ENCODE measurements at regions not wholly inside any gene's neighbourhood (a gene's known extent, or its start where the extent isn't known, plus 50 kb on each side); places are given as distances from the start of the nearest gene placed in this dataset.

DNA sequence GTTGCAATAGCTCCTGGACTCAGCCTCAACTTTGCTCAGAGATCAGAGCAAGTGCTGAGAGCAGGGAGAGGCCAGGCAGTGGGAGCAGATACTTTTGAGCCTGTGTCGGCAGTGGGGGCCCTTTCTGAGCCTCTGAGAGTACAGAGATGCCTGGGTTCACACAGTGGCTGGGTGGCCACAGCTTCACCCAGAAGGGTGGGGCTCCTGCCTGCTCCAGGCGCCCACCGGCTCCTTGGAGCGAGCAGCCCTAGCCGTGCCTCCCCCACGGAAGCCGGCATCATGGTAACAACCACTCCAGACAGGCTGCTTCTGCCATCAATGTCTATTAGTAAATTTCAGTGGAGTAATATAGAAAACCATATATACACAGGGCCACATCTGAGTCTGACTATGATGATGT, 619.2 kb upstream of the SETBP1 start:
- no peaks in the 10 kb centered on the region for H3K79me2 ChIP-seq
- H3K36me3 ChIP-seq (ENCODE audit: control insufficient read depth, insufficient read depth, low read length) = no peaks in the 10 kb centered on the region
- no peaks in the 10 kb centered on the region for H3K27me3 ChIP-seq (ENCODE audit: control insufficient read depth, insufficient read depth, low read length)
- no peaks in the 10 kb centered on the region for H3K4me1 ChIP-seq
- H3K4me3 ChIP-seq (ENCODE audit: low read depth, low read length) = no peak overlapping the region
- no peak overlapping the region for H3K27ac ChIP-seq
- H3K9me3 ChIP-seq (ENCODE audit: control insufficient read depth, low read length) = no peaks in the 10 kb centered on the region
- TF ChIP-seq, protein P1, sequence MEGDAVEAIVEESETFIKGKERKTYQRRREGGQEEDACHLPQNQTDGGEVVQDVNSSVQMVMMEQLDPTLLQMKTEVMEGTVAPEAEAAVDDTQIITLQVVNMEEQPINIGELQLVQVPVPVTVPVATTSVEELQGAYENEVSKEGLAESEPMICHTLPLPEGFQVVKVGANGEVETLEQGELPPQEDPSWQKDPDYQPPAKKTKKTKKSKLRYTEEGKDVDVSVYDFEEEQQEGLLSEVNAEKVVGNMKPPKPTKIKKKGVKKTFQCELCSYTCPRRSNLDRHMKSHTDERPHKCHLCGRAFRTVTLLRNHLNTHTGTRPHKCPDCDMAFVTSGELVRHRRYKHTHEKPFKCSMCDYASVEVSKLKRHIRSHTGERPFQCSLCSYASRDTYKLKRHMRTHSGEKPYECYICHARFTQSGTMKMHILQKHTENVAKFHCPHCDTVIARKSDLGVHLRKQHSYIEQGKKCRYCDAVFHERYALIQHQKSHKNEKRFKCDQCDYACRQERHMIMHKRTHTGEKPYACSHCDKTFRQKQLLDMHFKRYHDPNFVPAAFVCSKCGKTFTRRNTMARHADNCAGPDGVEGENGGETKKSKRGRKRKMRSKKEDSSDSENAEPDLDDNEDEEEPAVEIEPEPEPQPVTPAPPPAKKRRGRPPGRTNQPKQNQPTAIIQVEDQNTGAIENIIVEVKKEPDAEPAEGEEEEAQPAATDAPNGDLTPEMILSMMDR (IDR thresholded peaks at IDR 0.05) = no peak
- no peak overlapping the region for H3K9ac ChIP-seq
- no peak overlapping the region for H2AFZ ChIP-seq
- H3K4me2 ChIP-seq (ENCODE audit: low read length) = no peak overlapping the region

- no peaks in the 10 kb centered on the region for H3K79me2 ChIP-seq
- TF ChIP-seq, protein P1 (IDR thresholded peaks at IDR 0.05) = no peak
- no peaks in the 10 kb centered on the region for H3K36me3 ChIP-seq (ENCODE audit: control insufficient read depth, insufficient read depth, low read length)
- H3K4me2 ChIP-seq (ENCODE audit: low read length) = no peak overlapping the region
- H3K9me3 ChIP-seq (ENCODE audit: control insufficient read depth, low read length) = no peaks in the 10 kb centered on the region
- no peak overlapping the region for H3K4me3 ChIP-seq (ENCODE audit: low read depth, low read length)
- no peak overlapping the region for H3K27ac ChIP-seq
- no peaks in the 10 kb centered on the region for H3K4me1 ChIP-seq
- no peak overlapping the region for H3K9ac ChIP-seq
- H3K27me3 ChIP-seq (ENCODE audit: control insufficient read depth, insufficient read depth, low read length) = no peaks in the 10 kb centered on the region
- H2AFZ ChIP-seq = no peak overlapping the region
Observed at GRCh38 chr18:44062345-44062744, 618.3 kb upstream of the SETBP1 start.

DNA sequence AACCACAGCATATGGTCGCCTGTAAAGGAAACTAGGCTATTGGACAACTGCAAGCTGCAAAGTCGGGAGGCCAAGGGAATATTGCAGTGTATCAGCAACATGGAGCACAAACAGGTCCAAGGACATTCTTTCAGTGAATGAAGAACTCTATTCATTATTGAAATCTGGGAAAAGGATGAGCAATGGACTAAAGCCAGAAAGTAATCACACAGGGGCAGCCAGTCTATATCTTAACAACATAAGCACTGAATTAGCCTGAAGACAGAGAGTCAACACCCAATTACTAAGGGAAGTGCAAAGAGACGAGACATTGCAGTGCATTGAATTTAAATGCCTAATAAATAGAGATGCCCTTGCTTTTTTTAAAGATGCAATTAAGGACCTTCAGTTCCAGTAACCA, 615.5 kb upstream of the SETBP1 start:
- no peaks in the 10 kb centered on the region for H3K36me3 ChIP-seq (ENCODE audit: control insufficient read depth, insufficient read depth, low read length)
- H3K9ac ChIP-seq = no peak overlapping the region
- no peaks in the 10 kb centered on the region for H3K79me2 ChIP-seq
- H3K27me3 ChIP-seq (ENCODE audit: control insufficient read depth, insufficient read depth, low read length) = no peaks in the 10 kb centered on the region
- H3K4me3 ChIP-seq (ENCODE audit: low read depth, low read length) = no peak overlapping the region
- H3K4me2 ChIP-seq (ENCODE audit: low read length) = no peak overlapping the region
- H3K27ac ChIP-seq = no peak overlapping the region
- no peak overlapping the region for H2AFZ ChIP-seq
- TF ChIP-seq, protein P1 (IDR thresholded peaks at IDR 0.05) = no peak
- H3K4me1 ChIP-seq = no peaks in the 10 kb centered on the region
- H3K9me3 ChIP-seq (ENCODE audit: control insufficient read depth, low read length) = no peaks in the 10 kb centered on the region

- H3K4me1 ChIP-seq = no peaks in the 10 kb centered on the region
- no peaks in the 10 kb centered on the region for H3K79me2 ChIP-seq
- no peak overlapping the region for H3K27ac ChIP-seq
- no peak overlapping the region for H3K4me2 ChIP-seq (ENCODE audit: low read length)
- TF ChIP-seq, protein P1 (IDR thresholded peaks at IDR 0.05) = no peak
- no peak overlapping the region for H2AFZ ChIP-seq
- no peak overlapping the region for H3K9ac ChIP-seq
- H3K36me3 ChIP-seq (ENCODE audit: control insufficient read depth, insufficient read depth, low read length) = no peaks in the 10 kb centered on the region
- H3K27me3 ChIP-seq (ENCODE audit: control insufficient read depth, insufficient read depth, low read length) = no peaks in the 10 kb centered on the region
- H3K9me3 ChIP-seq (ENCODE audit: control insufficient read depth, low read length) = no peaks in the 10 kb centered on the region
- H3K4me3 ChIP-seq (ENCODE audit: low read depth, low read length) = no peak overlapping the region
Observed at GRCh38 chr18:44066541-44066940, 614.1 kb upstream of the SETBP1 start.

GRCh38 chr18:44067186-44067585, 613.5 kb upstream of the SETBP1 start:
- Histone ChIP-seq H3K27ac (no peak overlapping the region), H3K27me3 (ENCODE audit: control insufficient read depth, insufficient read depth, low read length) (no peaks in the 10 kb centered on the region), H3K36me3 (ENCODE audit: control insufficient read depth, insufficient read depth, low read length) (no peaks in the 10 kb centered on the region), H3K4me3 (ENCODE audit: low read depth, low read length) (no peak overlapping the region), H3K79me2 (no peaks in the 10 kb centered on the region), H3K4me2 (ENCODE audit: low read length) (no peak overlapping the region), H3K4me1 (no peaks in the 10 kb centered on the region), H2AFZ (no peak overlapping the region), H3K9me3 (ENCODE audit: control insufficient read depth, low read length) (no peaks in the 10 kb centered on the region), H3K9ac (no peak overlapping the region)
- TF ChIP-seq, protein P1 (IDR thresholded peaks at IDR 0.05) = no peak
